OCI-LY3 (cell line): ENCODE measurements at regions not wholly inside any gene's neighbourhood (a gene's known extent, or its start where the extent isn't known, plus 50 kb on each side); places are given as distances from the start of the nearest gene placed in this dataset.

Experiments used
- EZH2phosphoT487 ChIP-seq: fragments of 200-600 bp; shearing (Covaris generic); IDR thresholded peaks from 2 replicates; pipeline ENCODE4 v1.6.1; 2018; ENCODE audit warnings: antibody characterized with exemption, mixed run types, low read depth
- TF ChIP-seq, protein P1 (sequence below): fragments of 200-600, 300-600 bp; sonication (generic); IDR thresholded peaks from 2 replicates; pipeline ENCODE4 v1.5.1; 2014; ENCODE audit warnings: antibody characterized with exemption, low read length, low read depth

DNA sequence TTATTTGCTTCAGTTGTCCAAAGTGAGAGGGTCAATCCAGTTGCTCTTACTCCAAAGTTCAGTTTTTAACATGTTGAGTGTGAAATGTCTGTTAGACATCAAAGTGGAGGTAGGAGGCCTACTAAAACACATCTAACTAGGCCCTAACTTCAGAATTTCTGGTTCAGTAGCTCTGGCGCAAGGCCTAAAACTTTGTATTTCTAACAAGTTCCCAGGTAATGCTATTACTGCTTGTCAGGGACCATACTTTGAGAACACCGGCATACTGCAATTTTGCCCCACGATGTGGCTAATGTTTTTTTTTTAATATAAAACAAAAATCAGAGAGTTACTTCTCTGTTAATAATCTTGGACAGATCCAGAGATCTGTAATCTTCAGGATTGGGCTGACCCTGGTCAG, 72.4 kb upstream of the LRRC55 start:
- TF ChIP-seq, protein P1, sequence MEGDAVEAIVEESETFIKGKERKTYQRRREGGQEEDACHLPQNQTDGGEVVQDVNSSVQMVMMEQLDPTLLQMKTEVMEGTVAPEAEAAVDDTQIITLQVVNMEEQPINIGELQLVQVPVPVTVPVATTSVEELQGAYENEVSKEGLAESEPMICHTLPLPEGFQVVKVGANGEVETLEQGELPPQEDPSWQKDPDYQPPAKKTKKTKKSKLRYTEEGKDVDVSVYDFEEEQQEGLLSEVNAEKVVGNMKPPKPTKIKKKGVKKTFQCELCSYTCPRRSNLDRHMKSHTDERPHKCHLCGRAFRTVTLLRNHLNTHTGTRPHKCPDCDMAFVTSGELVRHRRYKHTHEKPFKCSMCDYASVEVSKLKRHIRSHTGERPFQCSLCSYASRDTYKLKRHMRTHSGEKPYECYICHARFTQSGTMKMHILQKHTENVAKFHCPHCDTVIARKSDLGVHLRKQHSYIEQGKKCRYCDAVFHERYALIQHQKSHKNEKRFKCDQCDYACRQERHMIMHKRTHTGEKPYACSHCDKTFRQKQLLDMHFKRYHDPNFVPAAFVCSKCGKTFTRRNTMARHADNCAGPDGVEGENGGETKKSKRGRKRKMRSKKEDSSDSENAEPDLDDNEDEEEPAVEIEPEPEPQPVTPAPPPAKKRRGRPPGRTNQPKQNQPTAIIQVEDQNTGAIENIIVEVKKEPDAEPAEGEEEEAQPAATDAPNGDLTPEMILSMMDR, result no peak
- TF ChIP-seq EZH2phosphoT487, result no peak
